ENCODE measurements at regions not wholly inside any gene's neighbourhood (a gene's known extent, or its start where the extent isn't known, plus 50 kb on each side); places are given as distances from the start of the nearest gene placed in this dataset.

DNA sequence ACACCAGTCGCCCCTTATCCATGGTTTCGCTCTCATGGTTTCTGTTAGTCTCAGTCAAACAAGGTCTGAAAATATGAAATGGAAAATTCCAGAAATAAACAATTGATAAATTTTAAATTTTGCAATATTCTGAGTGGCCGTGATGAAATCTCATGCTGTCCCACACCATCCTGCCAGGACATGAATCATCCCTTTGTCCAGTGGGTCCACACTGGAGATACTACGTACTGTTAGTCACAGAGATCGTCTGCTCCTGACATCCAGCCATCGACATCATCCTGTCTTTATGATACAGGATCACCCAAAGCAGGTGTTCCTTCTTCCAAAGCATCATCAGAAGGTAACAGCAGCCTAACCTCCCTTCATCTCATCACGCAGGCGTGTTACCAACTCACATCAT lies 76.5 kb upstream of the MSX1 start:
- H3K4me3 ChIP-seq (ENCODE audit: low read depth, low read length) = no peak overlapping the region
- TF ChIP-seq, protein P1, sequence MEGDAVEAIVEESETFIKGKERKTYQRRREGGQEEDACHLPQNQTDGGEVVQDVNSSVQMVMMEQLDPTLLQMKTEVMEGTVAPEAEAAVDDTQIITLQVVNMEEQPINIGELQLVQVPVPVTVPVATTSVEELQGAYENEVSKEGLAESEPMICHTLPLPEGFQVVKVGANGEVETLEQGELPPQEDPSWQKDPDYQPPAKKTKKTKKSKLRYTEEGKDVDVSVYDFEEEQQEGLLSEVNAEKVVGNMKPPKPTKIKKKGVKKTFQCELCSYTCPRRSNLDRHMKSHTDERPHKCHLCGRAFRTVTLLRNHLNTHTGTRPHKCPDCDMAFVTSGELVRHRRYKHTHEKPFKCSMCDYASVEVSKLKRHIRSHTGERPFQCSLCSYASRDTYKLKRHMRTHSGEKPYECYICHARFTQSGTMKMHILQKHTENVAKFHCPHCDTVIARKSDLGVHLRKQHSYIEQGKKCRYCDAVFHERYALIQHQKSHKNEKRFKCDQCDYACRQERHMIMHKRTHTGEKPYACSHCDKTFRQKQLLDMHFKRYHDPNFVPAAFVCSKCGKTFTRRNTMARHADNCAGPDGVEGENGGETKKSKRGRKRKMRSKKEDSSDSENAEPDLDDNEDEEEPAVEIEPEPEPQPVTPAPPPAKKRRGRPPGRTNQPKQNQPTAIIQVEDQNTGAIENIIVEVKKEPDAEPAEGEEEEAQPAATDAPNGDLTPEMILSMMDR (IDR thresholded peaks at IDR 0.05; ENCODE audit: low read depth, low read length, missing control alignments) = no peak
- no peak for DNase-seq (ENCODE audit: low read depth)

DNA sequence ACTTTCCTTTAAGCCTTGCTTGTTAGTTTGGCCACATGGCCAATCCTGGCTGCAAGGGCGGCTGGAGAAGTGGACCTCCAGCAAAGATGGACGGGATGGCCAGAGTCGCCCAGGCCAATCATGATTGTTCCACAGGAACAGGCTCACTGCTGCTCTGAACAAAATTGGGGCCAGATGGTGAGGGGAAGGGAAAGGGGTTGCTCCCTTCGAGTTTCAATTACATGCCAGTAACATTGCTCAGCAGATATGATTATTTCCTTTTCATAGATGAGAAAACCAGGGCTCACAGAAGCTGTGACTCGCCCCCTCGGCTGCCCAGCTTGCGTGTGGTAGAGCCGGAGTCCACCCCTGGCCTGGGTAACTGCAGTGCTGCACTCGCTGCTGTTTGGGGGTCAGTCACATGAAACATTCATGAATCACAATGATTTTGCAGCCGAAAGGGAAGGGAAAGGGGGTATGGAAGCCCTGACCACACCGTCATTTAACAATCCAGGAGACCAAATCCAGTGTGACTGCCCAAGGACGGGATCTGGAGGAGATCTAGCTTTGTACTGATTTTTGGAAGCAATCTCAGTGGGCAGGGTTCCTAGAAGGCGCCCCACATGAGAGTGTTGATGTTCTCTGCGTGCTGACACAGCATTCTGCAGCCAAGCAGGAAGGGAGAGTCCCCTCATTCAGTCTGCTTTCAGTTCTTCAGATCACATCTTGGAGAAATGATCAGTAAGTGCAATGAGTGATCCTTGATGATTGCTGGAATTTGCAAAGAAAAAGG lies 77.3 kb upstream of the MSX1 start:
- TF ChIP-seq, protein P1 (IDR thresholded peaks at IDR 0.05; ENCODE audit: low read depth, low read length, missing control alignments) = no peak
- H3K4me3 ChIP-seq (ENCODE audit: low read depth, low read length) = no peak overlapping the region
- DNase-seq (ENCODE audit: low read depth) = no peak

DNA sequence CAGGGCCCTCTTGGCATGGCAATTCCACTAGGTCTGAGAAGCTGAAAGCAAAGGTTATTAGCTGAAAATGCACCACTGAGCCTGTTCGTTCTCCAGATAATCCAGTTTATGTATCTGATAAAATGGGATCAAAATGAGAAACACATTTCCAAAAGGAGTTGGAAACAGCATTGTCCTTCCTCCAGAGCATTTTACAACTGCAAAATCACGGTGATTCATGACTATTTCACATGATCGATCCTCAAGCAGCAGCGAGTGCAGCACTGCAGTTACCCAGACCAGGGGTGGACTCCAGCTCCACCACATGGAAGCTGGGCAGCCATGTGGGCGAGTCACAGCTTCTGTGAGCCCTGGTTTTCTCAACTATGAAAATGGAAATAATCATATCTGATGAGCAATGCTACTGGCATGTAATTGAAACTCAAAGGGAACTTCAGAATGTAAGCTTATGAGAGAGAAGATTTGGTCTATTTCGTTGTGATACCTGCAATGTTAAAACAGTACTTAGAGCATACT lies 78.7 kb upstream of the MSX1 start:
- no peak overlapping the region for H3K4me3 ChIP-seq (ENCODE audit: low read depth, low read length)
- TF ChIP-seq, protein P1 (IDR thresholded peaks at IDR 0.05; ENCODE audit: low read depth, low read length, missing control alignments) = no peak
- DNase-seq (ENCODE audit: low read depth) = no peak

DNA sequence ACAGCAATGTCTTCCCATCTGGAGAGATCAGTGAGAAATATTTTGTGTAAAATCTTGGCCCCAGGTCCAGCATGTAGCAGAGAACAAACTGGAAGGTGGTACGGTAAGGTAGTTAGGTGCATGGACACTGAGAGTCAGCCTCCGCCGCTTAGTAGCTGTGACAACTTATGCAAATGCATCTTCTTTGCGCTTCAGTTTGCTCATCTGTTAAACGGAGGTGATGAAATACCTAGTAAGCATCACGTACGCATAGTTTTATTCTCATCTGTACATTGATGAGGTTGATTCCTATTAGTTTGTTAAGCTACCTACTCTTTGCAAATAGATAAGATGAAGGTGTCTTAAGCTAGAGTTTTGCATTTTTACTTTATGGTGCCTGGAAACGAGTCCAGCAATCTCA lies 80.0 kb upstream of the MSX1 start:
- no peak overlapping the region for H3K4me3 ChIP-seq (ENCODE audit: low read depth, low read length)
- DNase-seq (ENCODE audit: low read depth) = no peak
- TF ChIP-seq, protein P1 (IDR thresholded peaks at IDR 0.05; ENCODE audit: low read depth, low read length, missing control alignments) = no peak

DNA sequence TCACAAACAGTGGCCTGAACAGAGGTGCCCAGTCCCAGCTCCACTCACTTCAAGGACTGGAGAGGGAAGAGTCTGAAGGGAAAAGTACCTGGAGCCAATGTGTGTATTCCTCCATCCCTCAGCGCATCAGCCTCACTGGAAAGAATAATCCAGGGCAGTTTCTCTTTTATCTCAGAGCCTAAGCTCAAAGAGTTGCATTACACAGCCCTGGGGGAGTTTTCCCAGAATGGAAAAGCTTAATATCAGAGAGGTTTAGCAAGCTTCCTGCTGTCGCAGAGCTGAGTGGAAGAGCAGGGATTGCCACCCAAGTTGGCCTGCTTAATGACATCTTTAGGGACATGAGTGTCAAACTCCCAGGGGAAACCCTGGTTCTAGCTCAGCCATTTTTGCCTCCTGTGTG lies 80.4 kb upstream of the MSX1 start:
- DNase-seq (ENCODE audit: low read depth) = no peak
- no peak overlapping the region for H3K4me3 ChIP-seq (ENCODE audit: low read depth, low read length)
- TF ChIP-seq, protein P1 (IDR thresholded peaks at IDR 0.05; ENCODE audit: low read depth, low read length, missing control alignments) = no peak

DNA sequence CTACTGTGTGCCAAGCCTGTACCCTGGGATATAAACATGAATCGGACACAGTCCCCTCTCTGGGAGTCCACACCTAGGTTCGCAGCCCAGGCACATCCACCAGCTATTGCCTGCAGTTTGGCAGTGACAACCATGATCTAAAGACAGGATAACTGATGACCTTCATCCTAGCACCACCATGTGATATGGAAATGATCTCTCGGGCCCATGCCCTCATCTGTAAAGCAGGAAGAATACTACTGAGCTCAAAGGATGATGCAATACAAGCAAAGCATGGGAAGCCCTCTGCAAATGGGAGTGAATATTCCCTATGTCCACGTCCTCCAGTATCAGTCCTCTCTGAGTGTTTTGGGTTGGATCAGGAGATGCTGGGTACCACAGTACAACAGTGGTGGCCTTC lies 80.9 kb upstream of the MSX1 start:
- no peak overlapping the region for H3K4me3 ChIP-seq (ENCODE audit: low read depth, low read length)
- TF ChIP-seq, protein P1 (IDR thresholded peaks at IDR 0.05; ENCODE audit: low read depth, low read length, missing control alignments) = no peak
- DNase-seq (ENCODE audit: low read depth) = no peak

DNA sequence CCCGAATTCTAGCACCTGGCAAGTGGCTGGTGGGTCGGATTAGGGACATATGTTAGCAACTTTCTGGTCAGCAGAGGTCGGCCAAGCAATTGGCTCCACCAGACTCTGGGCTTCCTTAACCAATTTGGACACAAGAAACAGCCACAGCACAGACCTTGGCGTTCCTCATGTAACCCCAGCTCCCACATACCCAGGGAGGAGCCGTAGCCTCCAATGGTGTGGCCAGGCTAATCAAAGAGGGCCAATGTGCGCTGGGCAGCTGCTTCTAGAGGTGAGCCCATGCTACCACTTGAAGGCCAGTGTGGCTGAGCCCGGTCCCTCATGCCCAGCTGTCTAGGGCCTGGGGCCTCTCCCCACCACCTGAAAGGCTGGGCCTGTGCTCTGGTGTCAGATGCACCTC lies 82.5 kb upstream of the MSX1 start:
- no peak overlapping the region for H3K4me3 ChIP-seq (ENCODE audit: low read depth, low read length)

More for the DNA sequence above, 82.5 kb upstream of the MSX1 start:
- TF ChIP-seq, protein P1 (IDR thresholded peaks at IDR 0.05; ENCODE audit: low read depth, low read length, missing control alignments) = no peak
- no peak for DNase-seq (ENCODE audit: low read depth)
